ENCODE measurements at regions not wholly inside any gene's neighbourhood (a gene's known extent, or its start where the extent isn't known, plus 50 kb on each side); places are given as distances from the start of the nearest gene placed in this dataset.

DNA sequence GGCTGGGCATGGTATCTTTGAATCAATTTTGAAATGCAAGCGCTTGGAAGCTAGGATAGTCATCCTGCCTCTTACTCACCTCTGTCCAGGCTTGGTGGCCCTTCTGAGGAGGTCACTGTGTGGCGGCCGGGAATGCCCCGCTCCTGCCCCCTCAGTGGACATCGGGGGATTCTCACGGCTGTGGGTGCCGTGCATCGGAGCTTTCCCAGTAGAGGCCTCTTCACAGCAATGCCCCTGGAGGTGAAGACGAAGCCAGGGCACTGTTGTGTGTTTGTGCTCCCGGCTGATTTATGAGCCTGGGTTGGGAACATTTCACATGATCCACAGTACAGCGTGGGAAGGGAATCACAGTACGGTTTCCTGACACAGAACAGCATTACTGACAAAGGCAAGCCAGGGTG, 147.5 kb downstream of the NXNL2 start:
- TF ChIP-seq EZH2 (IDR thresholded peaks at IDR 0.05; ENCODE audit: borderline replicate concordance, insufficient read depth, low read depth, low read length, poor library complexity, severe bottlenecking) (no peak), CTCF (IDR thresholded peaks at IDR 0.05) (no peak)

Data from B cell (primary cell).